OCI-M1 (cell line): ENCODE measurements at regions not wholly inside any gene's neighbourhood (a gene's known extent, or its start where the extent isn't known, plus 50 kb on each side); places are given as distances from the start of the nearest gene placed in this dataset.

ENCODE experiments used
- DNase-seq: peaks from one replicate; lab custom pipeline; 2025; lab: John Stamatoyannopoulos, UW

DNA sequence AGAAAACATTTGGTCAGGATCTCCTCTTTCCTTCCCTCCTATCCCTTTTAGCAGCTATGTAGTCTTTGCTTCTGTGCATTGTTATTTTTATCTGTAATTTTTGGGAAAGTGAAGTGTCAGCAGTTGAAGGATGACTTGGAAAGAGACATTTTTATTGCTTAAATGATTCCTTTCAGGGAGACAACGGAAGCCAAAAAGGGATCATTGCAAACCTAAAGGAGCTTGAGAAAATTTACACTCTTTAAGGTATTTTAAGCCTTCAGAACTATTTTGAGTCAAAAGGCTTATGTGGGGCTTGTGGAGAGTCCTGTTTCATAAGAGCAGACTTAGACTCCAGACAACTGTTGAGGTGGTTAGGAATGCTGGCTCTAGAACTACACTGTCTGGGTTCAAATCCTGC lies 281.6 kb downstream of the KIF4B start:
- no peak for DNase-seq

DNA sequence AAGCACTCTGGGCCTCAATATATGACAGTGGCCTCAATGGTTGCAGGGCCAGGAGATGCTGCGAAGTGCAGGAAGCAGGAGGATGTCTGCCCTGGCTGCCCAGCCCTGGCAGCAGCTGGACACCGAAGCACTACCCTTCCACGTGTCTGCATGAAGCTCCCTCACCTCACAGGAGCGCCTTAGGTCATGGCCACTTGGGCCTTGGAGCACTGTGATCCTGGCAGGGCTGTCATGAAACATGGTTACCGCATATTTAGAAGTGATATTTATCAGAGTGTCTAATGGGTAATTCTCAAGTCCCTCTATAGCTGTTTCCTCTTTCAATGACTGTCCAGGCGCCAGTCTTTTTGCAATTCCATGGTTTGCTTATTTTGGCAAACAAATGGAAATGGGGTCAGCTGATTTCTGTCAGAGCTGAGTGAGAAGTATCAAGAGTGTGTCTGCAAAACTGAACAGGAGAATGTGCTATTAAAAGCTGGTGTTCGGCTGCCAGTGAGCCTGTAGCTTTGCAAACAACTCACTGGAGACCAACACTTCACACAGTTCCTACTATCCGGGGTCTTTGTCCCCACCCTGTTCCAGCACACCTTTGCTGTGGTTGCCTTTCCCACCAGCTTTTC lies 285.9 kb downstream of the KIF4B start:
- no peak for DNase-seq

GRCh38 chr5:155303120-155303519 lies 289.6 kb downstream of the KIF4B start:
- peak; percentile 2 for DNase-seq

DNA sequence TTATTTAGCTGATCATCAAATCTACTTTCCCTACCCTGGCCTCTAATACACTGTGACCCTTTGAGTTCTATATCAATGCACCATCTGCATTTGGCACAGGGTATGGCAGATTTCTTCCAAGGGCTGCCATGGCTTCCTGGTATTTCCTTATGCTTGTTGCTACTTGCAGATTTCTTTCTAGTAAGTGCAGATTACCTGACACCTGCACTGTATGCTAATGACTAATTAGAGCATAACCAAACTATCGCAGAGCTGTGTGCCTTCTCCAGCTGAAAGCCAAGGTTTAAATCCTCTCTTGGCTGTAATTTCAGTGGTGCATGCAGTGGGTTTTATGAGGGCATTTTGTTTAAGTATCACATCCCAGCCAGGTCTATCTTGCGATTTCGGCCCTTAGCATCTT lies 293.7 kb downstream of the KIF4B start:
- DNase-seq = no peak

DNA sequence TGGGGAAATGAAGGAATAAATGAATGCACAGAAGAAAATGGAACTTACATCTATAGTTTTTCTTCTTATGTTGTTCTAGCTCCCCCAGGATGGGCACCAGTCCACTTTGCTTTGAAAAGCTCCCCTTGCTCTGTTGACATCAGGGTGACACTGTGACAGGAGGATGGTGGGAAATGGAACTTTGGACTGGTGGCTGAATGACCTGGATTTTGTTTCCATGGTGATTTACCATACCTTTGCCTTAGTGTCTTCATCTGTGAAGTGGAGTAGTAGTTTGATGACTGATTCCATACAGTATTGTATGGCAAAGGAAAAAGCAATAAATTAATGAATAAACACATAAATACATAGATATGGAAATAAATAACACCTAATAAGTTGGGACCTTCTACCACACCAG lies 294.7 kb downstream of the KIF4B start:
- no peak for DNase-seq

- DNase-seq = no peak
Measured at GRCh38 chr5:155309021-155309746, 295.6 kb downstream of the KIF4B start.

DNA sequence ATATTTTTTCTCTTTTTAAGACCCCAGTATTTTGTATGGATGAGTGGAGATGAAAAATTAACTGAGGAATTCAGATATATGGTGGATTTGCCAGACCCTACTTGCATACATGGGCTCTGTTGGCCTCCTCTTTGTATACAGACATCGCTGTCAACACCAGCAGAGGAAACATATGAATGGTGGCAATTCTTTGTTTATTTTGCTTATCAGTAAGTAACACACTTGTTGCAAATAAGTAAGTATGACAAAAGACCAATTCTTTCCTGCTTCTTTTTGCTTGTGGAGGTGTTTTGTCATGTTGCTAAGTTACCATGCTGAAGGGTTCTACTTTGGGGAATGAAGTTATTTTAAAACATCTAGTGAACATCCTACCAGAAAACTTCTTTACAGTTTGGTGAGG lies 298.2 kb downstream of the KIF4B start:
- no peak for DNase-seq

- DNase-seq = no peak
Measured at GRCh38 chr5:155313518-155313917, 300.0 kb downstream of the KIF4B start.

DNA sequence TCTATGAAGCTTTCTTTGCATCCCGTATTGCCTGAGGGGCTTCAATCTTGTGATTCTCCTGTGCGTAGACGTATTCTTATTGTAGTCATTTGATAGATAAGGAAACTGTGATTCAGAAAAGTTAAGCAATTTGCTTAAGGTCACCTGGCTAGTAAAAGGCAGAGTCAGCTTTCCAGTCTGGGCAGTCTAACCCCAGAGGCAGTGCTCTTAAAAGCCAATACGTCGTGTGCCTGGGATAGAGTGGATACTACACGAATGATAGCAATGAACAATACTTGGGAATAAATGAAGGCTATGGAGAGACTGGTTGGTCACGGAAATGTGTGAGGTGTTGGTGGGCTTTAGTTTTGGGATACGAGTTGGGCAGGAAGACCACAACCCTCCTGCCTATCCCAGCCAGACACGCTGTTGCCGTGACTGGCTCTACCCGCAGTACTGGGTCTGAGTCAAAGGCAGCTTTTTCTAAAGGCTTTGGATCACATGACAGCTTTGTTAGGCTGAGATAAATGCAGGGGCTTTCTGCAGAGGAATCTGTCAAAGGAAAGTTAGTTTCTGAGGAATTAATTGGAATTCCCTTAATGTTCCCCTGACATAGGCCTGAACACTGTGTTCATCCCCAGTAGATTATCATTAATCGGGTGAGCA lies 302.6 kb downstream of the KIF4B start:
- DNase-seq = no peak

DNA sequence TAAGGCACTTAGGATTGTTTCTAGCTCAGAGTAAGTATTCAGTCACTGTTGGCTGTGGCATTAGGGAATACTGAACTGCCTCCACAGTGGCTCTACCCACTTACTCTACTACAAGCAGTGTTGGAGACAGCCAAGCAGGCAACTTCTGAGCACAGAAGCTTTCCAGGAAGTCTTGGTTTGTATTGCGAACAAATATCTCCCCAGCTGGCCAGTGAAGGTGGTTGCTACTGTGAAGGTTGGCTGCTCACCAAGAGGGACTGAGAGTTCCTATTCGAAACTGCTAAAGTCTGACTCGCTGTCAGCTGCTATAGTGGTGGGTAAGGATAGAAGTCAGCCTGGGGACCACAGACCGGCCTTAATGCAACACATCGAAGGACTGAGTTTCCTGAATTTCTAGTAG lies 319.1 kb downstream of the KIF4B start:
- no peak for DNase-seq

- no peak for DNase-seq
Measured at GRCh38 chr5:155342956-155343355, 329.4 kb downstream of the KIF4B start.

- DNase-seq = peak; percentile 28
Measured at GRCh38 chr5:155343468-155343867, 329.9 kb downstream of the KIF4B start.

GRCh38 chr5:155353231-155353630 lies 339.7 kb downstream of the KIF4B start:
- DNase-seq = no peak

DNA sequence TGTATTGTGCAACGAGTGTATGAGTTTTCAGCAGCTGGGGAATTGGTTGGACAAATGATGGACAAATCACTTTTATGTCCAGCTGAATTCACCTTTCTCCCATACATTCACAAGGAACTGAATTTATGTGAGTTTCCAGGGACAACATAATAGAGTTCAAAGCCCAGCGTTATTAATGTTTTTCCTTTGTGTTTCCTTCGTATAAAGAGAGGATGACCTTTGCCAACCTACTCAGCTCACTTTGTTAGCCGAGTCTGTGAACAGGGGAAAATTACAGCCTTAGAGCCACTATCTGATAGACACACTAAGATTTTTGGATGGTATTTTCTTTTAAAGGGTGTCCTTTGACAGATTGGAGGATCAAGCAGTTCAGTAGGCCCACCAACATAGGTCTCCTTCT lies 352.5 kb downstream of the KIF4B start:
- DNase-seq = no peak

- no peak for DNase-seq
Measured at GRCh38 chr5:155367841-155368240, 354.3 kb downstream of the KIF4B start.

- DNase-seq = no peak
Measured at GRCh38 chr5:155368490-155368889, 354.9 kb downstream of the KIF4B start.

- no peak for DNase-seq
Measured at GRCh38 chr5:155380480-155380879, 366.9 kb downstream of the KIF4B start.

DNA sequence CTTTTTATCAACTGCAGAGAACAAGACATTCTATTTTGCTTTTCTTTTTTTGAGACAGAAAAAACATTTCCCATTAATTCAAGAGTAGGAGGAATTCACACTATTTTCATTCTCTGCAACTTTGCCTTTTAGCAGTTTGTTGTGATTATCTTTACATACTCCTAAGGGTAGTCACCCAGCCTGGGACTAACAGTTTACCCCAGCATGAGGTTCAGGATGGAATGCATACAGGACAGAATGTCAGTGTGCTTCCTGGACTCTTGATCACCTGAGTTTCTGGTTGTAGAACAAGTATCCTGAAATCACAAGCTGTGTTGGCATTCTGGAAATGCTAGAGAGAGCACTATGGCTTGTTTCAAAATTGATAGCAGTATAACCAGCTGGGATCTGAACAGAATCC lies 368.1 kb downstream of the KIF4B start:
- no peak for DNase-seq

DNA sequence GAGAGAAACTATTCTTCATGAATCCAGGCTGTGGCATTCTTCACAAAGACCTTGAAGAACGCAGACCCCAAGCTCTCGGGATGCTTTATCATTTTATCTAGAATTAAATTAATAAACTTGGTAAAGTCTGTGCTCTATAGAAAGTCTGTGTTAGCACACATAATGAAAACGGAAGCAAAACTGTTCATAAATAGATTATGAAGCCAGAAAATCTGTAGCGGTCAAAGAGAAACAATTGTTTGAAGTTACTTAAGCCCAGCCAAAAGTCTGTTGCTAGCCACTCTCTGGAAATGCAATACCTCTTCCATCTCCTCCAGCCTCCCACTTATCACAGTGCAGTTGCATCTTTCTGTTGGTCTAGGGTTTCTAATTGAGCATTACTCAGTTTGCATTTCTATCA lies 375.9 kb downstream of the KIF4B start:
- no peak for DNase-seq

- peak; percentile 3 for DNase-seq
Measured at GRCh38 chr5:155394727-155395126, 381.2 kb downstream of the KIF4B start.

- DNase-seq = peak; percentile 10
Measured at GRCh38 chr5:155402927-155403640, 389.5 kb downstream of the KIF4B start.

- DNase-seq = peak; percentile 40
Measured at GRCh38 chr5:155406815-155407214, 393.3 kb downstream of the KIF4B start.

GRCh38 chr5:155408465-155408864 lies 394.9 kb downstream of the KIF4B start:
- DNase-seq = no peak
